Body of pancreas (tissue), 4 donors: ENCODE measurements at regions not wholly inside any gene's neighbourhood (a gene's known extent, or its start where the extent isn't known, plus 50 kb on each side); places are given as distances from the start of the nearest gene placed in this dataset.

ENCODE experiments used
- CTCF ChIP-seq, 7 experiments: fragments of 450-650 bp in 4 of 7; fragments of 200-600 bp in 3 of 7; sonication (generic) in 3 of 7; IDR thresholded peaks; one replicate each; pipeline ENCODE4 v1.5.1; 2016 to 2019; ENCODE audit warnings: antibody characterized with exemption in 7 of 7
- POLR2A ChIP-seq, 3 donors: fragments of 450-650 bp; IDR thresholded peaks; one replicate each; pipeline ENCODE4 v1.6.1; 2016; ENCODE audit warnings: antibody characterized with exemption in 3 of 3, mild to moderate bottlenecking in 2 of 3

- TF ChIP-seq CTCF (IDR thresholded peaks at IDR 0.05), result no peak
- no peak for TF ChIP-seq POLR2A (IDR thresholded peaks at IDR 0.05)
Observed at GRCh38 chr6:153580776-153581175, 449.7 kb upstream of the RGS17 start.
